ENCODE measurements at regions not wholly inside any gene's neighbourhood (a gene's known extent, or its start where the extent isn't known, plus 50 kb on each side); places are given as distances from the start of the nearest gene placed in this dataset.
"Not testable (repeated sequence)": the region's sequence is repeated elsewhere in the genome, so short reads cannot be mapped to it uniquely, and the experiment has no call there.

- not testable (repeated sequence) for DNase-seq (ENCODE audit: low read depth in 2 of 2)
These were observed 196.8 kb downstream of the BANP start for GRCh38 chr16:88148078-88148477.

- DNase-seq (ENCODE audit: low read depth in 2 of 2): not testable (repeated sequence)
These were observed 197.4 kb downstream of the BANP start for GRCh38 chr16:88148682-88149081.

GRCh38 chr16:88149158-88149603, 197.9 kb downstream of the BANP start:
- not testable (repeated sequence) for DNase-seq (ENCODE audit: low read depth in 2 of 2)

DNA sequence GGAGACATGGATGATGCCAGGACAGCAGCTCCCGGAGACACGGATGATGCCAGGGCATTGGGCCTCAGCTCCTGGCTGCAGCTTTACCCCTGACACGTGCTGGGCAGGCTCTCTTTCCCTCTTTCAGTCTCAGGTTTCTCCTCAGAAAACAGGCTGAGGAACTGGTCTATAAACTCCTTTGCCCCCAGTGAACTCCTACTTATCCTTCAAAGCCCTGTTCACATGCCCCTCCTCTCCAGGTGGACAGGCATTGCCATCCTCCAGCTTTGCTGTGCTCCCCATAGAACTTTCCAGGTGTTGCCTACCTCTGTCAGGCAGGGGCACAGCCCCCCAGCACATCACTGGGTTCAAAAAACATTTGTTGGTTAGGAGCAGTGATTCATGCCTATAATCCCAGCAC, 198.4 kb downstream of the BANP start:
- DNase-seq (ENCODE audit: low read depth in 2 of 2): not testable (repeated sequence)

GRCh38 chr16:88150456-88151128, 199.4 kb downstream of the BANP start:
- not testable (repeated sequence) for DNase-seq (ENCODE audit: low read depth in 2 of 2)

DNA sequence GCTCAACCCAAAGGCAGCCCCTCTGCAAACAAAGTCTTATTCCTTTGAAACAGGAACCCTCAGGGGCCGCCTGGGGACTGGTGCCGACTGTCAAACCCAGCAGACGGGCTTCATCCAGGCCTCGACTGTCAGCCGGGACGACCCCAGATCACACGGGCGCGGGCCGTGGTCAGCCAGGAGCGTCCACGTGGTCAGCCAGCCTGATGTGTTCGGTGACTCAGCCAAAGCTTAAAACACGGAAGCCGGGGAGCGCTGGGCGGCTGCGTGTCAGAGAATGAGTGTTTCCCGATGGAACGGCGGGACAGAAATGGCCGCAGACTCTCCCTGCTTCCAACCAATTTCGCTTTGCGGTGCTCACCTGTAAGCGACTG, 199.9 kb downstream of the BANP start:
- not testable (repeated sequence) for DNase-seq (ENCODE audit: low read depth in 2 of 2)

GRCh38 chr16:88151859-88152843, 200.9 kb downstream of the BANP start:
- DNase-seq (ENCODE audit: low read depth in 2 of 2): not testable (repeated sequence)

- DNase-seq (ENCODE audit: low read depth in 2 of 2): not testable (repeated sequence)
These were observed 201.6 kb downstream of the BANP start for GRCh38 chr16:88152879-88153278.

GRCh38 chr16:88153516-88153915, 202.3 kb downstream of the BANP start:
- not testable (repeated sequence) for DNase-seq (ENCODE audit: low read depth in 2 of 2)

- DNase-seq (ENCODE audit: low read depth in 2 of 2): not testable (repeated sequence)
These were observed 203.7 kb downstream of the BANP start for GRCh38 chr16:88154886-88155285.

DNA sequence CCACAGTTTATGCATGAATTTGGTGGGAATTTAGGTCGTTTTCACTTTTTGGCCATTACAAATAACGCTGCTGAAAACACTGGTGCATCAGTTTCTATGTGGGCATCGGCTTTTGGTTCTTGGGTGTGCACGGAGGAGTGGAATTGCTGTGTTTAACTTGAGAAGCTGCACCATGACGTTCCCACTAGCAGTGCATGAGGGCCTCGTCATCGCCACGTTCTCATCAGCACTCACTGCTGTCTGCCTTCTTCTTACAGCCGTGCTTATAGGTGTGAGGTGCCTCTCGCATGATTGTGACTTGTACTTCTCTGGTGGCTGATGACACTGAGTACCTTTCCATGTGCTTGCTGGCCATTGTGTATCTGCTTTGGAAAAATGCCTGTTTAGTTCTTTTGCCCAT, 204.4 kb downstream of the BANP start:
- not testable (repeated sequence) for DNase-seq (ENCODE audit: low read depth in 2 of 2)

- not testable (repeated sequence) for DNase-seq (ENCODE audit: low read depth in 2 of 2)
These were observed 205.5 kb downstream of the BANP start for GRCh38 chr16:88156640-88157283.

- DNase-seq (ENCODE audit: low read depth in 2 of 2): not testable (repeated sequence)
These were observed 206.5 kb downstream of the BANP start for GRCh38 chr16:88157686-88158085.

DNA sequence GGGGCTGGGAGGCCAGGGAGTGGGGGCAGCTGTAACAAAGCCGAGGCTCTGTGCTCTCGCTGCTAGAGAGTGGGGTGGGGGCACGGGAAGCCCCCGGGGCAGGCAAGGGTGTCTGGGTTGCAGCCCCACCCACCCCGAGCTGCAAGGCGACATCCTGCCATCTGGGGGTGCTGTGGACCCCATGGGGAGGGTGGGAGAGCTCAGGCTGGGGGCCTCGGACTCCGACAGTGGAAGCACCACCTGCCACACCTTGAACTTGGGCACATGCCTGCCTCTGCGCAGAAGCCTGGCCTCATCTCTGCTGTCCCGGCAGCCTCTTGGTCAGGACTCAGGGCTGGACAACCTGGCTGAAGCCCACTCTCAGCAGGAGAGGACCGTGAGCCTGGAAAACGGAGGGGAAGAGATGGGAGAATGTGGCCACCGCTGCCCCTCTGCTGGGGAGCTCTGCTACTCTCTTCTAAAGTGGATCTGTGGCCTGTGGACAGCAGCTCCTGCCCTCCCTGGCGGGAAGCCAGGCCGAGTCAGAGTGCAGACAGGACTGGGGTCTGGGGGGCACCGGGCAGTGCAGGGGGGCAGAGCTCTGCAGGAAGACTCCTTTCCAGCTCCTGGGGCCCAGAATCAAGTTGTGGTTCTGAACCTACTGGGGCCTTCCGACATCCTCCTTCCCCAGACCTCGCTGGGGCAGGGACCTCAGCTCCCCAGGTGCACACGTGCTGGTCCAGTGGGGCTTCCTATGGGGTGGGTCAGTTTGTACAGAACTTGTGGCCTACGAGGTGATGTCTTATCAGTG, 207.2 kb downstream of the BANP start:
- not testable (repeated sequence) for DNase-seq (ENCODE audit: low read depth in 2 of 2)

- DNase-seq (ENCODE audit: low read depth in 2 of 2): not testable (repeated sequence)
These were observed 208.0 kb downstream of the BANP start for GRCh38 chr16:88159046-88159896.

DNA sequence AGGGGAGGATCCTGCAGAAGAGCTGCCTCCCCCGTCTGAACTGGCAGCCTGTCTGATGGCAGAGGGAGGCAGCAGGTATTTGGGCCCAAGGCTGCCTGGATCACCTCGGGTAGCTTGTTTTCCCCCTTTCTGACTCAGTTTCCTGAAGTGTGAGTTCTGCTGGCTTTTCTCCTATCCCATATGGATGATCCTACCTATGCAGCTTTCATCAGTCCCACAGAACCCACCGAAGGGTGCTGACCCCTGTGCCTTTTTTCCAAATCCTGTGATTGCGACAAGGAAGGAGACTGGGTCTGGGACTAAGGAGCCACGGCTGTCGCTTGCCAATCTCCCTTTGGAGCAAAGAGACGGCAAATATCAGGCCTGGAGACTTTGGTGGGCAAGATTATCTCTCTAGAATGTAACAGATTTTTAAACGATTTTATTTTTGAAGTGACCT, 208.7 kb downstream of the BANP start:
- DNase-seq (ENCODE audit: low read depth in 2 of 2): not testable (repeated sequence)

DNA sequence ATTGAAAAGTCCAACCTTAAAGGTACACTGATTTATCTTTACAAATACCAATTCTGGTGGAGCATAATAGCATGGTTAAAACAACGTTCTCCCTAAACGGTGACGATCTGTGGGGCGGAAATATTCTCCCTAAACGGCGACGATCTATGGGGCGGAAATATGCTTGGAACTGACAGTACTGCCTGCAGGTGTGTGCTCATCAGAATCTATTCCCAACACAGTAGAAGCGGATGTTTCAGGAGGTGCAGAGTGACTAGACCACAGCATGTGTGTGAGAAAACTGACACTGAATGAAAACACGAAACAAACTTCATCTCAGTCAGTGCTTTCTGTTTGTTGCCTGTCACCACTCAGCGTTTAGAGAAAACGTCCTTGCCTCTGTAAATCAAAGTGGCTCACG, 210.0 kb downstream of the BANP start:
- not testable (repeated sequence) for DNase-seq (ENCODE audit: low read depth in 2 of 2)

DNA sequence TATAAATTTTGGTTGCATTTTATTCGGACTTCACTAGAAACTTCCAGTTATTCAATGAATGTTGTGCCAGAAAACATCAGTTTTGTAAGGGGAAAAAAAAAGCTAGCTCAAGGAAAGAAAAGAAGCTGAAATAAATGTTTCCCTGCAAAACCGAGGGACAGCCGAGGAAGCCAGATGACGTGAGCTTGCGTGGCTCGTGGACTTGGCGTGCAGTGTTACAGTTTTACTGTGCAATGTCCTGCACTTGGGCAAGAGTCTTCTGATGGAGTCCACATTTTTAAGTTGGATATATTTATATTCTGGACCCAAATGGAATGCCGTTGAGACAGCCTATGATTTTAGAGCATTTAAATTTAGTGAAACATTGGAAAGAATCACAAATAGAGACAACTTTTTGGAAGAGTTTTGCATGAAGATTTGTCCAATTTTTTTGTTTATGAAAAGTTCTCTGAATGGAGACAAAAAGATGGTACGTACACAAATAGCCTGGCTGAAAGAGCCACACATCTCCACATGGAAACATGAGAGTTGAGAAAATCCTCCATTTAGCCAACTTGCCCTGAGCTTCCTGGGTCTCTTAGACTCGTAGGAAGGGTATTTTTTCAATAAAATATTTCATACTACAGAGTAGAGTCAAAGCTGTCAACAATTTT, 210.5 kb downstream of the BANP start:
- DNase-seq (ENCODE audit: low read depth in 2 of 2): not testable (repeated sequence)

- not testable (repeated sequence) for DNase-seq (ENCODE audit: low read depth in 2 of 2)
These were observed 211.5 kb downstream of the BANP start for GRCh38 chr16:88162778-88163177.
